GM21447 (cell line): ENCODE measurements at regions not wholly inside any gene's neighbourhood (a gene's known extent, or its start where the extent isn't known, plus 50 kb on each side); places are given as distances from the start of the nearest gene placed in this dataset.

Source experiments
- ATAC-seq: cut with Tn5 transposase; IDR thresholded peaks from one replicate; pipeline ENCODE4 v1.9.1; 2021; ENCODE audit not compliant: unreplicated experiment

DNA sequence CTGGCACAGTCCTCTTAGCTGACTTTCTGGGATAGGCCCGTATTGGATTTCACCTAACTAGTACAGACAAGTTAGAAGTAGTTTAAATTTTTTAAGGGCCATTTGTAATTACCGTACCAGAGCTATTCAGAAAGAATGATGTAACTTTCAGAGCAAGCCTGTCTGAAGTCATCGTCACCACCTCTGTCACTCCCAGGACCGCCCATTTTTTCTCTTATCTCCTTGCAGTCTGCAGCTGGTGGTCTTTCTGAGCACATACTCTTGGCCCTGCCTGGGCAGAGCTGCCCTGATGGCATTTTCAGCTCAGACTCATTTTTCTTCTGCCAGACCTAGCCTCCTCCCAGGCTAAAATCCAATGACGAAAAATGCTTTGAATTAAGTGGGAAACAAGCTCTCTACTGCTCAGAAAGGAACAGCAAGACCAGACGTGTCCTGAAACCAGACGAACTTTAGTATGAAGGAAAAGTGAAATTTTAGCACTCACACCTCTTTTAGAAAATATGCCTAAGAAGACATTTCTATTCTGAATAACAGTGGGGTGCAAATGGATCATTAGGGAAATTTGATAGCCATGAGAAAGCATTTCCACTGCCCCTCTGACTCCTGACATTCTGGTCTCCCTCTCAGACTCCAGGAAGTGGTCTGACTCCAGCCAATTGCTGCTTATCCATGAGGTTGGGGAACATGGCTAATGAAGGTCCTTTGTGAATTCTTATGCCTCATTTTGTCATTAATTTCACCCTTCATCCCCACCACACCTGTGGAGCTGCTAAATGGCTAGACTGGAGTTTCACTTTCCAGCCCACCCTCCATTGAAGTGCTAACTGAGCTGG, 162.4 kb upstream of the GYPA start:
- no peak for ATAC-seq

DNA sequence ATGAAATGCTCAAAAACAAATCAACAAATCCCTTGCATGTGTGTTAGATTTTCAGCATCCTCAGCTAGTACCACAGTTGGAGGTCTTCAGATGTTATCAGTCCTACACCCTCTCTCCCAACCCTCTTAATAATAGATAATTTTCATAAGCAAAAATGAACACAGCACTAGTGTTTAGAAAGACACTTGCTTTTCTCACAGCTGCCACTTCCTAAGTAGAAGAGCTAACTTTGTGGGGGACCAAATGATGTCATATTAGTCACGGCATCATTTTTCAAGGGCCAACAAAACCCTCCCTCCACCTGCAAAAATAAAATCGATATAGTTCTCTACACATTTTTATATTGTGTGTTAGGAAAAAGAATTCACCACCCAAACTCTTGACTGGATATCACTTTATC, 163.5 kb upstream of the GYPA start:
- ATAC-seq = no peak

DNA sequence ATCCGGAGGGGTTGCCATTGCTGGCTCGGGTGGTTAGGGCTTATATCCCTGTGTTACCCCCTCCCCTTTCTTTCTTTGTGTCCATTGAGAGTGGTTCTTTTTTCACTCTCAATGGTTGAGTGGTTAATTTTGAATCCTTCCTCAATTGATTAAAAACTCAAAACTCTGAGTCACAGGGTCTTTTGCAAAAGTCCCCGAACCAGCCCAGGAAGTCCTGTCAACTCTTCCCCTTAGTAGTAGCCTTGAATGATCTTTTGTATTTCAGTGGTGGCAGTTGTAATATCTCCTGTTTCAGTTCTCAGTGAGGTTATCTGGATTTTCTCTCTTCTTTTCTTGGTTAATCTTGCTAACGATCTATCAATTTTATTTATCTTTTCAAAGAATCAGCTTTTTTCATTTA, 170.0 kb upstream of the GYPA start:
- no peak for ATAC-seq

DNA sequence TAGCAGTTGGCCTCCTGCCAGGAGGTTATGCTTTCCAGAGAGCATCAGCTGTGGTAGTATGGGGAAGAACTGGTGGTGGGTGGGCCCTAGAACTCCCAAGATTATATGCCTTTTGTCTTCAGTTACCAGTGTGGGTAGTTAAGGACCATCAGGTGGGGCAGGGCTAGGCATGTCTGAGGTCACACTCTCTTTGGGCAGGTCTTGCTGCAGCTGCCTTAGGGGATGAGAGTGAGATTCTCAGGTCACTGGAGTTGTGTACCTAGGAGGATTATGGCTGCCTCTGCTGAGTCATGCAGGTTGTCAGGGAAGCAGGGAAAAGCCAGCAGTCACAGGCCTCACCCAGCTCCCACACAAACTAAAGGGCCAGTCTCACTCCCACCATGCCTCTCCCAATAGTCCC, 172.9 kb upstream of the GYPA start:
- ATAC-seq = no peak

DNA sequence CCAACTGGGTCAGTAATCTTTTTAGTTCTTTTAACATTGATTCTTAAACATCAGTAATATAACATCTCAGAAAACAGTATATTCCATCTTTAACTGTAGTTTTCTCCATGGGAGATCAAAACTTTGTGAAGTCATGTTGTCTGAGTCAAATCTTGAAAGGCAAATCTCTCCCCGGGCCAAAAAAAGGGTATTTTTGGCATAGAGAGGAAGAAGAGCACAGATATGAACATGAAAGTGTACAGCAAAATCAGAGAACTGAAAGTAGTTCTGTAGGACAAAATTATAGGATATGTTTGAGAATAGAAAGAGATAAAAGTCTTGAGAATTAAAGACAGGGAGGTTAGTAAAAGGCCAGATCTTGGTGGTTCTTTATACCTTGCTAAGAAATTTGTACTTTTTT, 176.4 kb upstream of the GYPA start:
- ATAC-seq = peak; percentile 63

DNA sequence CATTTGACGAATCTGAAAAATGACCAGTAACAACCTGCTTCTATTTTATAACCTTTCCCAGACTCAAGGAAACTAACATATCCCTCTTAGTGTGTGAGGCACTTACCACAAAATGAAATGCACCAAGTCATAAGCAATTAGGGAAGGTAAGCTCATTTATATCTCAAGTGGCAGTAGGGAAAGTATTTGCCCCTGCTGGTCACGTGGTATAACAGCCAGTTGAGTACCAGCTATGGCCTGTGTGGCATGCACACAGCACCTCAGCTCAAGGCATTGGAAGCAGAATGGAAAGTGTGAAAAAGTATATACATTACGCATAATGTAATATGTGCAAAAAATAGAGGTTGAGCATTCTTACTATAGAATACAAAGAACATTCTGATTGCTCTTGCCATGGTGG, 178.3 kb upstream of the GYPA start:
- no peak for ATAC-seq

DNA sequence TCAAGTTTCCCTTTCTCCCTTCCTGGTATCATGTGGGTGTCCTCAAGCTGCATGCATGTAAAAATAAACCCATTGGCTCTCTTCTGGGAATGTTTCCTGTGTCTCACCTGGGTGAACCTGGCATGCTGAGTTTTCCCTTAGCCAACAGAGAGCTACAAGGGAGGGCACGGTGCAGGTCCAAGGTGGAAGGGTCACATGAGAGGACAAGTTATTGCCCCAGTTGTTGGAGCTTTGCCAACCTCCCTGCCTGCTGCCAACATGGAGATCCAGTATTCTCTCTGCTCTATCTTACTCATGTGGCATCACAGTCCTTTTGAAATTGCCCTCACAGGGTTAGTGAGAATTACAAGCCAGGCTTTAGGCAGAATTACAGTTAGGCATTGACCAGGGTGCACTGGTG, 196.1 kb upstream of the GYPA start:
- ATAC-seq = no peak

DNA sequence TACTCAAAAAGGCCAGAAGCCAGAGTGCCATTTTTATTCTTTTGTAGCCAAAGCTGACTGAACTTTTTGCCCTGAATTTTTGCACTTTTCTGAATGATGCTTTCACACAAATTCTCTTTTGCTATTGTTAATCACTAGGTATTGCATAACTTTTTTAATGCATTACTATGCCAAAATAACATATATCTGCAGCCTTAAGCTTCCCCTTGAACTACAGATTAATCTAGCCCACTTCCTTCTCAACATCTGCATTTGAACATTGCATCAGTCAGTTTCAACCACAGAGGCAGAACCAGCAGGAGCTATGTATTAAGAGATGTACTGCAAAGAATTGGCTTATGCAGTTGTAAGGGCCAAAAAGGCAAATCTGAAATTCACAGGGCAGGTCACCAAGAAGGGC, 197.6 kb upstream of the GYPA start:
- ATAC-seq = peak; percentile 80

DNA sequence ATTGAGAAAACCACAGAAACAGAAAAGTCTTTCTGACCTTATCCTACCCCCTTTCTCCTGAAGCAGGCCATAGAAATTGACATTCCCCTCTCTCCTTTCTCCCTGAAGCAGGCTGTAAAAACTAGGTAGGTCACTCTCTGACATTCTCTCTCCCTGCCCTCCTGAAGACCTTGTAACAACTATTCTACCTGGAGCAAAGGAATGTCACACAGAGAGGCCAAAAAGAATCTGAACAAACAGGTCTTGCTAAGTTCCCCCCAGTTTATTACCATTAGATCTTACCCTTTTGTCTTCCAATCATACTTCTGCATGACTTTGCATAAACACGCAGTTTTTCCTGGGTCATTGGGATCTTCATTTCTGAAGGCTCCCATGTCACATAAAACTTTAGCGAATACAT, 198.3 kb upstream of the GYPA start:
- no peak for ATAC-seq

DNA sequence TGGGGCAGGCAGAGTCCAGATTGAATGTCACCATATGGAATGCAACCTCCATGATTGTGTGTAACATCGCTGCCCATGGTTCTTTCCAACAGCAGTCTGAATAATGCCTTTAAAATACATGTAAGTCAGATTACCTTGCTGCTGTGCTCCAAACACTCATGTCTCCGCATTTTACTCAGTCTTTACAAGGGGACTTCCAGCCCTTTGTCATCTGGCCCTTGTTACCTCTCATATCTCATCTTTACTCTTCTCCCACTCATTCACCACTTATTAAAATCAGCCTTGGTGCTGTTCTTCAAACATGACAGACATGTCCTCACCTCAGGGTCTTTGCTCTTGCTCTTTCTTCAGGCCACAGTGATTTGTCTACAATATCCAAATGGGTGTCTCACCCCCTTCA, 200.4 kb upstream of the GYPA start:
- ATAC-seq = no peak

DNA sequence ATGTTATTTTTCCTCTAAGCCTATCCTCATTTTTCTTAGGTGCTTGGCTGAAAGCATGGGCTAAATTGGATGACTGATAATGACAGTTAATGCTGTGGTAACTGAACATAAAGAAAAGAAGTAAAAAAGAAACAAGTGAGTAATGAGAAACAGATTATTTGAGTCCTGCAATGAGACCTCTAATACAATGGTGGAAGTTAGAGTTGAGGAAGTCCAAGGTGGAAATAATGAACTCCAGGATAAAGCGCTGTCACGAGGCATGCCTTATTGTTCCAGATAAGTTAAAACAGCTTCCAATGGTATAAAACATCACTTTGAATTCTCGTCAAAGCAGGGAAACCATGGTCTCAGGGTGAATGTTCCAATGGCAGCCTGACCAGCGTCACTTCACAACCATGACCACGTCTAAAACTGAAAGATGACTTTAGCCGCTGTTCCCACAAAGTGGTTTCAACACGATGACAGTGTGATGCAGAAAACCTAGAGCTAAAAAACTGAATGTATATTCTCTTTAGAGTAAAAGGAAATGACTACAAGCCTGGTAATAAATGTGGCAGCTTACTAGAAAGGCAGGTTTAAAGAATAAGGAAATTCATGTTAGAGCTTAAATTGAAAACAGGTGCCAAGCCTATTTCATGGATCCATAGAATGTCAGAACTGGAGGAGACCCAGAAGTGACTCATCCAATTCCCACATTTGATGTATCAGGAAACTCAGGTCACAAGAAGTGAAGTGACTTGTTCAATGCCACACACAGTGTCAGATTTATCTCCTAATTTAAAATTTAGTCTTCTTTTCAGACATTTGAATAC, 202.6 kb upstream of the GYPA start:
- no peak for ATAC-seq

DNA sequence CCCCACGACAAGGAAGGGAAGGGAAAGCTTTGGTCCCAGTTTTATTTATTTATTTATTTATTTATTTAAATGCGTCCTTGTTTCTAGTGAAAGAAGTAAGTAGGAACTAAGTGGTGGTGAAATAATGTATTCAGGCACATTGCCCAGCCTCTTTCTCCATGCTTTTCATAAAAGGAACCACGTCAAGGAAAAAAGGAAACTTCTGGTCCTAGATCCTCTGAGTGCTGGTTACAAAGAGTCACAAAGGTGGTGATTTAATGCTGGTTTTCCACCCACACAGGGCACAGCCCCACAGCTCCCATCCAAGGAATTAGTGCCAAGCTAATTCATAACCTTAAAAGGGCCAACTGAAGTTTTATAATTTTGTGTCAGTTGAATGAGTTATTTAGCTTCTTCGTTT, 206.6 kb upstream of the GYPA start:
- no peak for ATAC-seq

DNA sequence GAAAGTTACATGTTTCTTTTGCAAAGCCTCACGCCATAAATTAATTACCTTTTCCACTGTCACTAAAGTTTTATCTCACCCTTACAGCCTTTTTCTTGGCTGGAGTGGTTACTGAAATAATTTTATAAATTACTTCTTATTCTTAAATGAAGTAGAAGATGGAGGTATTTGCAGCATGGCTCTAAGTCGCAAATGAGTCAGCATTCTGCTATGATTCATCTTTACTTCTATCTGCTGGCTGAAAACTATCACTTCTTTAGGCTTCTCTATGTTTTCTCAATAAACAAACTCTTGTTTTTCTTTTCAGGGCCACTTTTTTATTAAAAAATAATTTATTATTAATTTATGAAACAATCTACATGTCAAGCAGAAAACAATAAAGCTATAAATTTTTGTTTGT, 210.2 kb upstream of the GYPA start:
- ATAC-seq = no peak

DNA sequence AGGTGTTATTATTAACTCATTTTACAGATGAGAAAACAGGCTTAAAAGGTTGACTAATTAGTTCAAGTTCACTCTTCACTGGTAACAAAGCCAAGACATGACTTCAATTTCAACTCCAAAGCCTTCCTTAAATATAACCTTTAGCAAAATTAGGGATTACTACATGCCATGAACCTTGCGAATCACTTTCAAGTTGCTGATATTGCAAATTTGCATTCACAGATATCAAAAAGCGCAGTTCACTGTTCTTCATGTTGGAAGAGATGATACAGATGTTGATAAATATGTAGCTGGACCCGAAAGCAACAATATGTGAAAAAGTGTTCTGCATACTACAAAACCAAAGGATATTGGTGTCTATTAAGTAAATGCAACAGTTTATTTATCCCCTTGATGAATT, 210.8 kb upstream of the GYPA start:
- no peak for ATAC-seq

DNA sequence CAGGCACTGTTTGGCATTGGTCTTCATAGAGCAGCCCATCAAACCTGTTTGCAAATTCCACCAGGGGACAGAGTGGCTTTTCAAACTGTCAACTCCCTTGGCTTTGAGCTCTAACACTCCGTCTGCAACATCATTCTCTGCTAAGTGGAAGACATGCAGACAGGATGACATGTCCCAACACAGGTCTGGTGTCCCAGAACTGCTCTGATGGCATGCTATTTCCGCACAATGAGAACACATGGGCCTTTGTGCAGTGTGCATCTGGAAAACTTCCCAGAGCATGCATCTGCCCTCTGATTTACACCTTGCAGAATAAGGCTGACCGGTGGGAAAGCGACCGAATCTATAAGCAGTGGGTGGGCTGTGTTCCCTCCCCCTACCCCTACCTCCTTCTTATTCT, 212.8 kb upstream of the GYPA start:
- no peak for ATAC-seq

DNA sequence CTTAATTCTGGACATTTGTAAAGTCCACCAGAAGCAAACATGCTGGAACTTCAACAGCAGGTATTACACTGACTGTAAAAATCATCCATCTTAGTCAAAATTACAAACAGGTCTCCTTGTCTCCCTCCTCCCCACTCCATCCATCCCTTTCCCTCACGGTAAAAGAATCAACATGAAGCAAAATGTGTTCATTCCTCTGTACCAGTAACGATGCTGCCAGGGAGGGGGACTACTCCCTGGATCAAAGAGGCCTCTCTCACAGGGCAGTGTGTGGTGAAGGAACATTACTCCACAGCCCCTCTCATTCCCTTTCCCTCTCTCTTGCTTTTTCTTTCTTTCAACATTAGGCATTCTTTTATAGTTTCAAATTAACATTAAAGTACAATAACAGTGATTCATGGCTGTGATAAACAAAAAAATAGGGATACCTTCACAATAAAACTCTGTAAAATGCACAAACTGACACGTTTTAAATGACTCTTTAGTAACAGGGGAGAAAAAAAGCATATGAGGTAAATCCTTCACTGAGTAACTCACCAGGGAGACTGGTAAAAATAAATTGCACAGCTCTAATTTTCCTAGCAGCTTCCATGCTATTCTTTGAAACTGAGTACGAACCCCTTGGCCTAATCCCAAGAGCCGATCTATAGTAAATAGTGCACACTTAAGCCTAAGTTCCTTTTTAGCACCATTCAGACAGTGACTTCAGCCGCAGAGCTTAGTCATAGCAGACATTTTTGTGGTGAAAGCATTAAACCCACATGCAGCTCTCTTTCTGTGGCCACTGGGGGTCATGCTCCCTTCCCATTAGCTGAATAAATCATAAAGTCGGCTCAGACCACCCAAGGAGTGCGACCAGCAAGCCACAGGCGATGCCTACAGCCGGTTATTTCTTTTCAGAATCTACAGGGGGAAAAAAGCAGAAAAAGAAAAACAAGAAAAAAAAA, 215.6 kb upstream of the GYPA start:
- ATAC-seq = peak; percentile 97

DNA sequence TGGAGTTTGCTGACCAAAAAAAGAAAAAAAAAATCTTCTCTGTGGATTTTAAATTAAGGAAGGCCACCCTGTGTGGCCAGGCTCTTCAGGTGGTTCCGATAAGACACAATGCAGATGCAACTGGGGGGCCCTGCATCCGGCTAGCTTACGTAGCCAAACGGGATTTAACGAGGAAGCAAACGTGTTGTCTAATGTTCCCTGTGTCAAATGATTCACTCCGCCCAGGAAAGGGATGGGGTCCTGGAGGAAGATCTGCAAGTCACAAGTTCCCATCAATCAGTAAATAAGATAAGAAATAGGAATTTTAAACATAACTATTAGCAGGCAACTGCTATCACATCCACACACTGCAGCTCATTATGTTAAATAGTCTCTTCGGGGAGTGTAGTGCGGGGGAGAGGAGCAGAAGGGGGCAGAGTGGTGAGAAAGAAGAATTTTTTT, 216.4 kb upstream of the GYPA start:
- ATAC-seq = no peak

DNA sequence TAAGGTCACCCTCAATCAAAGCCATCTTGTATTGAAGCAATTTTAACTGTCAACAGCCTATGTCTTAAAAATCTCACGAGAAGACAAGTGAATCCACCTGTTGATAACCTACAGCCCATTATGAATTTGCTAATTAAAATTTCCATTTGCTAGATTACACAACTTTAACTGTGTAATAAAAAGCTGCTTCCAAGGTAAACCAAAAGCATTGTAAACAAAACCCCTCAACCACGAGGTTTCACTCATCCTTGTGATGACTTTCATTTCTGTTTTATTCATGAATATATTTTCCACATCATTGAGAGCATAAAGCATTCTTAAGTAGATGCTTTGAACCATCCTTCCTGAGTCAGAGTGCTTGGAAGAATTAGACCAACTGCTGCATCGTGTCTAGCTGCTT, 217.5 kb upstream of the GYPA start:
- ATAC-seq = no peak

DNA sequence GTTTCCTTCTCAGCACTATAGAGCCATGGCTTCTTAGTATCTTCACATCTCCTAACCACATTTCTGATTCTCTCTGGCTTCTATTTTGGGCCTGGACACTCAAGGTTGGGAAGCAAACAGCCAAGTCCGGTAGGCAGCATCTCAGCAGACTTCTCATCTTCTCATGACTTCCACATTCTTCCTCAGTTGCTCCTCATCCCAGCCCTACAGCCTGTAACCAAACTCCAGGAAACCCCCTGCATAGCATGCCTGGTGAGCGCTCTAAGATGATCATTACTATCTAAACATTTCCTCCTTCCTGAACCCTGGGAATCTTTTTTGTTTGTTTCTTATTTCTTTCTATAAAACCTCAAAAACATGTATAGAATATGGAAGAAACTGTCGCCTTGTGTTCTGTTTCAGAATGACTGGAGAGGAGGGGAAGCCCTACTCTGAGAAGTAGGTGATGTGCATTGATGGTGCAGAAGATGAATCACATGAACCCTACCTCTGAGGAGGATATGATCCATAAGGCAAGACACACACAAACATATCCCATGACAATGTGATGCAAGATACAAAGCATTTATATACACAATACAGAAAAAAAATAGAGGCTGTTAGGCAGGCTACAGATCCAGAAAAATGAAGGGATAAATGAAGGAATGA, 219.8 kb upstream of the GYPA start:
- ATAC-seq = no peak

DNA sequence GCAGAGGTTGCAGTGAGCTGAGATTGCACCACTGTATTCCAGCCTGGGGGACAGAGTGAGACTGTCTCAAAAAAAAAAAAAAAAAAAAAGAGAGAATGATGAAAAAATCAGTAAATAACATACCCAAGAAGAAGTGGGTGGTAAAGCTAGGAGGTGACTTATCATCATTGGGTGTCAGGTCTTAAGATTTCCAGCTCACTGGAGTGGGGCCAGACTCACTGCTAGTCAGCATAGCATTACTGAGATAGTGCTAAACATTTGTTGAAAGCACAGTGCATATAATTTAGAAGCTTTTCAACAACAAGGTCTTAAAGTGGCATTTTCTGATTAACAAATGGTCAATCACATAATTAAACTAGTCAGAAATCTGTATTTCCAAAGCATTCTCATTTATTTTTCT, 221.8 kb upstream of the GYPA start:
- no peak for ATAC-seq

DNA sequence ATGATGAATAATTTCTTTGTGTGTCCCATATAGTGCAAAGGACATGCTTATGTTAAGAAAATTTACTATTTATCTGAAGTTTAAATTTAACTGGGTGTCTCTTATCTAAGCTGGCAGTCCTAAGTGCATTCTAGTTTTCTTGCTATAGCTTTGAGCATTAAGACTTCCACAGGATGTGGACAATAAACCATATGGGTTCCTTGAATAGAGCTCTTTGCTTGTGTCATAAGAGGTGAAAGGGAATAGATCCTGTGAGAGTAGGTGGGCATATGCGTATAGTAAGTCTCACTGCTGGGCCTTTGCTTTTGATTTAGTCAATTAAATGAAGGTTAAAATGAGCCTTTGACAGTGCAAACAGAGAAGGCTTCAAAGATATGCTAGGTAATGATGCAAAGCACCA, 223.4 kb upstream of the GYPA start:
- ATAC-seq = no peak
